ENCODE measurements at regions not wholly inside any gene's neighbourhood (a gene's known extent, or its start where the extent isn't known, plus 50 kb on each side); places are given as distances from the start of the nearest gene placed in this dataset.

- TF ChIP-seq FOXP1 (IDR thresholded peaks at IDR 0.05) (no peak), FOXP1 (CRISPR knock-in tag; IDR thresholded peaks at IDR 0.05) (peak; percentile 43; the same call in 1 of the 2 replicates), ZNF414 (CRISPR knock-in tag; IDR thresholded peaks at IDR 0.05) (no peak), ZNF451 (CRISPR knock-in tag; IDR thresholded peaks at IDR 0.05) (no peak), RNF2 (conservative IDR thresholded peaks at IDR 0.05; ENCODE audit: low read depth) (no peak), YY1 (IDR thresholded peaks at IDR 0.05; ENCODE audit: insufficient read depth, insufficient replicate concordance, low read depth, low read length) (no peak), GTF3A (CRISPR knock-in tag; conservative IDR thresholded peaks at IDR 0.05) (no peak), ZNF263 (CRISPR knock-in tag; IDR thresholded peaks at IDR 0.05) (no peak), TAF1 (CRISPR knock-in tag; IDR thresholded peaks at IDR 0.05) (no peak), SIX1 (CRISPR knock-in tag; IDR thresholded peaks at IDR 0.05; ENCODE audit: borderline replicate concordance) (no peak), RFX5 (IDR thresholded peaks at IDR 0.05; ENCODE audit: low read depth, low read length) (no peak)
Measured at GRCh38 chr1:228997721-228998144, 262.5 kb downstream of the RHOU start.

Measured in HepG2 (cell line).